ENCODE measurements at regions not wholly inside any gene's neighbourhood (a gene's known extent, or its start where the extent isn't known, plus 50 kb on each side); places are given as distances from the start of the nearest gene placed in this dataset.

- no peak for TF ChIP-seq CTCF (conservative IDR thresholded peaks at IDR 0.05)
- no peak overlapping the region for H3K27ac ChIP-seq (ENCODE audit: insufficient read length, low read depth, low read length)
- no peaks in the 10 kb centered on the region for H3K79me1 ChIP-seq (ENCODE audit: insufficient read depth, low read depth, low read length, poor library complexity, severe bottlenecking)
- H3K9me3 ChIP-seq (ENCODE audit: control insufficient read depth, low read depth, low read length) = no peaks in the 10 kb centered on the region
- H3K4me3 Mint-ChIP-seq = no peak overlapping the region
- H4K20me1 ChIP-seq (ENCODE audit: control insufficient read depth, insufficient read depth, insufficient read length) = no peaks in the 10 kb centered on the region
- no peak overlapping the region for H4K91ac ChIP-seq (ENCODE audit: insufficient read length, low read depth, low read length)
- H3K79me2 ChIP-seq (ENCODE audit: insufficient read depth, low read length) = no peaks in the 10 kb centered on the region
- H4K8ac ChIP-seq (replicated peaks; ENCODE audit: insufficient read length, low read depth, low read length) = no peak overlapping the region
- no peak overlapping the region for H3T11ph ChIP-seq (ENCODE audit: low read length)
- H3K4me2 ChIP-seq (ENCODE audit: insufficient read depth, insufficient read length, low read length) = no peak overlapping the region
- no peak overlapping the region for H2BK15ac ChIP-seq (ENCODE audit: low read depth, low read length)
- H3K14ac ChIP-seq (ENCODE audit: insufficient read depth, low read length) = no peak overlapping the region
- no peak for DNase-seq
- no peak overlapping the region for H2BK20ac ChIP-seq (ENCODE audit: low read depth, low read length, poor library complexity, severe bottlenecking)
- H3K36me3 Mint-ChIP-seq (ENCODE audit: insufficient read depth in 1 of 3, low read depth in 3 of 3) = peaks cover 3 to 9% (median 8%) of the 10 kb centered on the region in 3 experiments; a peak in 5 of 7 replicates
- H3K23ac ChIP-seq (ENCODE audit: insufficient read length, low read depth, low read length) = no peak overlapping the region
- H3K18ac ChIP-seq (ENCODE audit: insufficient read length, low read depth, low read length) = no peak overlapping the region
- H3K23me2 ChIP-seq (ENCODE audit: insufficient read length, low read depth, low read length, poor library complexity, severe bottlenecking) = no peaks in the 10 kb centered on the region
- H3K27ac Mint-ChIP-seq = peak overlapping the region in 1 of 3 experiments; percentile 32; a peak in 1 of 7 replicates
- H3K27me3 Mint-ChIP-seq (ENCODE audit: low read depth) = no peaks in the 10 kb centered on the region; the same call in 1 of the 2 replicates
- no peak overlapping the region for H2BK5ac ChIP-seq (ENCODE audit: insufficient read length, low read length)
- H4K5ac ChIP-seq (ENCODE audit: insufficient read length, low read depth, low read length) = no peak overlapping the region
- H3K4me1 Mint-ChIP-seq = peaks cover 31 to 32% of the 10 kb centered on the region in 2 experiments
- H2BK120ac ChIP-seq (ENCODE audit: low read depth, low read length, poor library complexity, severe bottlenecking) = no peak overlapping the region
- H3K9ac ChIP-seq (ENCODE audit: extremely low read depth, insufficient read length, low read length) = no peak overlapping the region
- no CpG with 5 or more reads among the region's 2 CpGs for WGBS (ENCODE audit: extremely low coverage, insufficient read length, low lambda C conversion rate)
- peaks cover 6 to 12% of the 10 kb centered on the region in 2 experiments; a peak in 3 of 5 replicates for H3K9me3 Mint-ChIP-seq
- no peak overlapping the region for H3K4ac ChIP-seq (ENCODE audit: low read depth, low read length)
- H3K27me3 ChIP-seq (ENCODE audit: insufficient read depth, low read length) = no peaks in the 10 kb centered on the region
- H2AFZ ChIP-seq (ENCODE audit: low read length) = no peak overlapping the region
- no peak overlapping the region for H3K56ac ChIP-seq (ENCODE audit: insufficient read length, low read depth, low read length)
- H2BK12ac ChIP-seq (ENCODE audit: insufficient read length, low read depth, low read length) = no peak overlapping the region
- peaks cover 3% of the 10 kb centered on the region; the same call in 1 of the 2 replicates for H3K4me1 ChIP-seq (ENCODE audit: insufficient read depth, low read length)
- H2AK5ac ChIP-seq (ENCODE audit: insufficient read length, low read length) = no peak overlapping the region
Observed at GRCh38 chr3:20346916-20347315, 160.9 kb upstream of the SGO1 start.

Data from H9 (cell line).